NCI-H226 (cell line): ENCODE measurements at regions not wholly inside any gene's neighbourhood (a gene's known extent, or its start where the extent isn't known, plus 50 kb on each side); places are given as distances from the start of the nearest gene placed in this dataset.
A peak's percentile ranks its signal among the peaks of the same experiment; 100 is the strongest.
"Not testable (repeated sequence)": the region's sequence is repeated elsewhere in the genome, so short reads cannot be mapped to it uniquely, and the experiment has no call there.

Experiments
- DNase-seq: peaks from one replicate; pipeline ENCODE4 v3.0.0-alpha.2; 2015

DNA sequence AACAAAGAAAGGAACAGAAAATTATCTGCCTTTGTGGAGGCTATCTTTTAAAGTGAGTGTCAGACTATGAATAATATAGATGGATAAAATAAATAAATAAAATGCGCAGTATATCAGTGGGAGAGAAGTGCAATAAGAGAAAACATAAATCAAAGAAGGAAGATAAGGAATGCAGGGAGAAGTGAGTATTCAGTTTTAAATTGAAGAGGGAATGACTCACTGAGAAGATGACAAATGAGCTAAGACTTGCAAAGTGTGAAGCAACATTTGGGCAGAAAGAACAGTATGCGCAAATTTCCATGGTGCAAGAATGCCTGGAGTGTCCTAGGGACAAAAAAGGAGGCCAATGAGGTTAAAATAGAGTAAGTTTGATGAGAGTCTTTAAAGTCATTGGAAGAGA, 1300.1 kb upstream of the ALCAM start:
- peak; percentile 87 for DNase-seq

DNA sequence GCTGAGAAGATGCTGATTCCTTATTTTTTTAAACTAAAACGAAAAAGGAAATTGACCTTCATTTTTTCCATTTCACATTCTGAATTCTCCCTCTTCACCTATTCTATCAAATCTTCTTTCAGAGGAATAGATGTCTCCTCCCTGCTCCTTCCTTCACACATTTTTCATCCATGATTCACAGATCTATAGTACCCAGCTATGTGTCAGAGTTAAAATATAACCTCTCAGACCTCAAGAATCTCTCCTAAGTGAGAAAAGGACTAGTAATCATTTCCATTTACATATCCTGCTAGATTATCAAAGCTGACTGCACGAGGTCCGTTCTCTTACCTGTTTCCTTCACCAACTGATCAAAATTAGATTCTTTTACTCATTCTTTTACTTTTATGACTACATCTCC, 1297.6 kb upstream of the ALCAM start:
- peak; percentile 73 for DNase-seq

DNA sequence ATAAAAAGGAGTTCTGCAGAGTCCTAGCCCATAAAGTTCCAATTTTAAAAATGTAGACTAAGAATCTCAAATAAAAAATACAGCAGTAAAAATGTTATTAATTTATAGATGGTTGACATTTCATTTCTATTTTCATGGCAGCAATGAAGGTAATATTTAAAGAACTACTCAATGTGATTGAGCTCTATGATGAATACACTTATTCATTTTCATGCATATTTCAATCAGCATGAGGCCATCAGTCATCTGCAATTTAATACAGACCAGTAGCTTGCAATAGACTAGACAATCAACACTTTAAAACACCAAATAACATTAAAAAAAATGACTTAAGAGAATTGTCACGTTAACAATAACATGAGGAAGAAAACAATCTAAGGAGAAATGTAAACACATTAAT, 1295.8 kb upstream of the ALCAM start:
- no peak for DNase-seq

DNA sequence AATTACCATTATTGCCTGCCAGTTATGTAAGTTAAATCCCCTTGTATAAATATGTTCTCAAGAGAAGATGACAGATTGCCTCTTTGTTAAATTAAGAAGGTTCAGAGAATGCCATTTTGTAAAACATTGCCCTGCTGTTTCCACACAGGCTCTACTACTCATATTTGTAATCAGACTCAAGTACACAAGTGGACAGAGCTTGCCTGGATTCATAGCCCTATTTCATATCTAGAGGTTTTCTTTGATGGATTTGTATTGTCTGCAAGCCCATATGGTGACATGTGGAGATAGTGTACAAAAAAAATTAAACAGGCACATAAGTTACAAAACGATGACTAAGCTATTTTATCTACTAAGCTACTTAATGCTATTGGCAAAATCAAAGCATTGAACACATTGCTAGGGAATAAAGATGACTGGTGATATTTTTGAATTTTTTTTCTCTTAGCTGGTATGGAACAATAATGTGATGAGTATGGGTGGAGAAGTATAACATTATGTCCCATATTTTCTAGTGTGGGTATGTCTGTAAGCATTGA, 1286.6 kb upstream of the ALCAM start:
- peak; percentile 6 for DNase-seq

DNA sequence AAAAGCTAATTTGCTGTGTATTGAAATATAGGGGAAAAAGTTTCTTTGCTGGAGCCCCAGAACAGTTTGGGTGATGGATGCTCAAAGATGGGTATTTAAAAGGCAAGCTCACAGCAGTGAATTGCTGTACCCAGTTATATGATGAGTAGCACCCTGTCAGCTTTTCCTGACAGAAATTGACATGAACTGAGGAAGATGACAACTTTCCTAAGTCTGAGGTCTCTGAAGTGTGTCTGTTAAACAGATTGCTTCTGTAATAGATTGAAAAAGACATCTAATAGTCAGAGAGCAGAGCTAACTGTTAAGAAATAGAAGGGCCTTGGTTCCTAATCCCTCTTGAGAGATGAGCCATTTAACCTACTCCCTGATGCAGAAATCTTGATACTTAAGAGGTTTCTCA, 1278.0 kb upstream of the ALCAM start:
- no peak for DNase-seq

DNA sequence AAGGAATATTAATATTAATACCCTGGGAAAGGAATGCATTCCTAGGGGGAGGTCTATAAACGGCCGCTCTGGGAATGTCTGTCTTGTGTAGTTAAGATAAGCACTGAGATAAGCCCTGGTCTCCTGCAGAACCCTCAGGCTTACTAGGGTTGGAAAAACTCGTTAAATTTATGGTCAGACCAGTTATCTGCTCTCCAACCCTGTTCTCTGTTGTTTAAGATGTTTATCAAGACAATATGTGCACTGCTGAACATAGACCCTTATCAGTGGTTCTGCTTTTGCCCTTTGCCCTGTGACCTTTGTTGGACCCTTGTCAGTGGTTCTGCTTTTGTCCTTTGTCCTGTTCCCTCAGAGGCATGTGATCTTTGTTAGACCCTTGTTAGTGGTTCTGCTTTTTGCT, 1276.7 kb upstream of the ALCAM start:
- DNase-seq: not testable (repeated sequence)

DNA sequence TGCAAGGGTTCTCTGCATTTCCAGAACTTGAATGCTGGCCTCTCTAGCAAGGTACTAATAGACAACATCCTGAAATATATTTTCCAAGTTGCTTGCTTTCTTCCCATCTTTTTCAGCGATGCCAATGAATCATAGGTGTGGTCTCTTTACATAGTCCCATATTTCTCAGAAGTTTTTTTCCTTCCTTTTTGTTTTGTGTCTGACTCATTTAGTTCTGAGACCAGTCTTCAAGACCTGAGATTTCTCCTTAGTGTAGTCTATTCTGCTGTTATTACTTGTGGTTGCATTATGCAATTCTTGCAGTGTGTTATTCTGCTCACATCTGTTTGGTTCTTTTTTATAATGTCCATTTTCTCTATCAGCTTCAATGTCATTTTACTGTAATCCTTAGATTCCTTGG, 1265.0 kb upstream of the ALCAM start:
- peak; percentile 11 for DNase-seq

DNA sequence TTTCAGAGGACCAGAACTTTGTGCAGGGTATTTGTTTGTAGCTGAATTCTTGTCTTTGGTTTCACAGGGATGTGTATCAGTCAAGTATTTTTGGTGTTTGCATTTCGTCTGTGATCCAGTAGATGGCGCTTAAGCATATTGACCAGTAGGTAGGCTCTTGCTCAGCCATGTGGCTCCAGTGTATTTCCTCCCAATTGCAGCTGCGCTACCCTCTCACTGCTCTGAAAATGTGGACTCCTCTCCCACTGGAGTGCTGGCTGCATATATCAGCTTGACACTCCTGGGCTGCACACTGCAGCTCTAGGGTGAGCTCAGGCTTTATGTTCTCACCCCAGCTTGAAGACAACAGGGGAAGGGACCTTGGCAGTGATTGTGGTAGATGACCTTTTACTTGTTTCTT, 1264.3 kb upstream of the ALCAM start:
- DNase-seq: peak; percentile 35

DNA sequence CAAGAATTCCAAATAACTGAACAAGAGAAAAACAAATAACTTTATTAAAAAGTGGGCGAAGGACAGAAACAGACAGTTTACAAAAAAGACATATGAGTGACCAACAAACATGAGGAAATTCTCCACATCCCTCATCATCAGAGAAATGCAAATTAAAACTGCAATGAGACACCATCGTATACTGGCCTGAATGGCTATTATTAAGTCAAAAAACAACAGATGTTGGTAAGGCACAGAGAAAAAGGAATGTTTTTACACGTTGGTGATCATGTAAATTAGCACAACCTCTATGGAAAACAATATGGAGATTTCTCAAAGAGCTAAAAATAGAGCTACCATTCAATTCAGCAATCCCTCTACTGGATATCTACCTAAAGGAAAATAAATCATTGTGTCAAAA, 1260.4 kb upstream of the ALCAM start:
- no peak for DNase-seq

DNA sequence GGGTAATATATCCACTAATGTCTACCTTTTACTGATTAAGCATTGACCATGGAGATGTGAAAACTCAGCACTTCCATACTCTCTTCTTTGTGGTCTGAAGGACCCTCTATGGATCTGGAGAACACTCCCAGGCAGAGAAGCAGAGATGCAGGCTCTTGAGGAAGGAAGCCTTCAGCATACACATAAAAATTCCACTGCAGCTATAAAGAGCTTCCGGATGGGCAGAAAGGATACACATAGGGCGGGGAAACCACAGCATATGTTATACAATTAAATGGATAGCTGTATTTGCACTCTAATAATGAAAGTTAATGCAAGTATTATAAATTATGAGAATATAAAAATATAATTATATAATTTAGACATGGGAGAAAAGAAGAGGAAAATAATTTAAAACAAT, 1258.2 kb upstream of the ALCAM start:
- no peak for DNase-seq

DNA sequence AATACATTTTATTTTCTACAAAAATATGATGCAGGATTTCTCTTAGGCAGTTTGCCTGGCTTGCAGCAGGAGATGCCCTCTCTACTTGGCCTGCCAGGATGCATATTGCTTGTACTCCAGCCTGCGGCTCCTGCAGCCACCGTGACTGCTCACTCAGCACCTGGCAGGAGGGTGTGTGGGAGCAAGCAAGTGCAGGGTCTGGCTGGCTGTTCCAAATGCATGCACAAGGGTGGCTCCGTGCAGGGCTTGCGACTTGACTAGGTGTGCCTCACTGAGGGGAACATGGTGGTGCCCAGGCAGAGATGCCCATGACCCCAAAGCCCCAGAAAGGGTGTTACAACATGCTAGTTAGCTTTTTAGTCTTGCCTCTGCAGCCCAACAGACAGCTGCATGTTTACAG, 1240.2 kb upstream of the ALCAM start:
- no peak for DNase-seq

DNA sequence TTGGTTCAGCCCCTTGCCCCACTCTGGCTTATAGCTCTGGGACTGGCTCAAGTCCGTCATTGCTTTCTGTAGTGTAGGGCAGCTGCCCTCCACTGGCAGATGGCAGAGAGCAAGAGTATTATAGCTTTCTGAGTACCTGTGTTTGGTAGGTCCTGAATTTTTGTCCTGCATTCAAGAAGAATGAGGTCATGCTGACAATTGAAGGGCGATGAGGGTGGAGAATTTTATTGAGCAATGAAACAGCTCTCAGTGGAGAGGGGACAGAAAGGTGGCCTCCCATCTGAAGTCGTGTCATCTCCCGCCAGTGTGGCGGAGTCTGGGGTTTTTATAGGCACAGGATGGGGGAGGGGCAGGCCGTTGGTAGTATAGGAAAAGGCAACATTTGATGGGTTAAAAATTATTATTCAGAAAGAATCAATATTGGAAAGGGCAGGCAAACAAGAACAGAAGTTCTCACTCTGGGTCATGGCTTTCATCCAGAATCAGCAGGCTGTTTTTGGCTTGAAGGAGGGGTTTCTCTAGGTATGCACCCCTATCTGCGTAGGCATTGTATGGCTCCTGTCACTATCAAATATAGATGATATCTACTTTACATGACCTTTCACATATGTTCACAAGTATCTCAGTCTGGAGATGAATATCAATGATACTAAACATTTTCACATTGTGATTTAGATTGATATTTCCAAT, 1239.7 kb upstream of the ALCAM start:
- no peak for DNase-seq

DNA sequence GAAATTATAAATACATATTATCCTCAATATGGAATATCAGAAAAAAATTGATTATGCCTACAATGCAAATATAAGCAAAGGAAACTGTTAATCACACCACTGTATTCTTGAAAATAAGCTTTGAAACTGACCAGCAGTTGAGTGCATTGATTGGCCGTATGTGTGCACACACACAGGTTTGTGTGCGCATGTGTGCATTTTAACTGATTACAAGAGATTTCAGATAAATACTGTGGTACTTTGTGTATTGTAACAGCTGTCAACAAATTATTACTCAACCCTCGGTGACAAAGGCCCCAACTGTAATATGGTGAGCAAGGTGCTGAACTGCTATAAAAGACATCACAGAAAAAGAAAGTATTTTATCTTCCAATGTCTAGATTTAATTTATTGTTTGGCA, 1238.9 kb upstream of the ALCAM start:
- no peak for DNase-seq

DNA sequence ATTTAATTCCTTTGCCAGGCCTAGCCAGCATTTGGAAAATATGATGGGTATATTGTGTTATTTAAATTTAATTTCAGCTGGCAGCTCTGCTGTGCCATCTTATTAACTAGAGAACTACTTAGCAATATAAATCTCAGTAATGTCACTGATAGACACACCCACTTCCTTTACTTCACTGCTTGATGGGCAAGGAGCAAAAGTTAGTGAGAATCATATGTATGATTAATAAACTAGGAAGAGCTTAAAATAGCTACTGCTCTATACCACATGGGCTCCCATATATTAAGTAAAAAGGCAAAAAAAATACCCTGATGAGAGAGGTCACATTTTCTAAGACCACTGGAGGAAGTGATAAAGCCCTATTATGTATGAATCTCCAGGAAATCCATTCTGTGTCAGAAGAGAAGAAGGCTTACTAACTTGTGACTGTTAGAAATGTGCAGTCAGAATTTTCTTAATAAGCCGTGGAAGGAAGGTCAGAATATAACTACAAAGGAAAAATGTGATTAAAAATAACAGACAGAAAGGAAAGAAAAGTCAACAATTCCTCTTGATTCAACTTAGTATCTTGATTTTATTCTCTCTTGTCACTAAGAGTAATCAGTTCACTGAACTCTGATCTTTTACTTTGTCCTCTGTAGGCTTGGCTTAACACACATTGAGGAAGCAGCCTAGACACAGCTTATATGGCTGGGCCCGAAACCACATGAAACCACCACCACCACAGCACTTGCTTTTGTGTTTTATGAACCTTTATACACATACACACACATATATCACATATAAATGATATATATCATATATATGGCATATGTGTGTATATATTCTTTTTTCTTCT, 1233.9 kb upstream of the ALCAM start:
- DNase-seq: no peak

DNA sequence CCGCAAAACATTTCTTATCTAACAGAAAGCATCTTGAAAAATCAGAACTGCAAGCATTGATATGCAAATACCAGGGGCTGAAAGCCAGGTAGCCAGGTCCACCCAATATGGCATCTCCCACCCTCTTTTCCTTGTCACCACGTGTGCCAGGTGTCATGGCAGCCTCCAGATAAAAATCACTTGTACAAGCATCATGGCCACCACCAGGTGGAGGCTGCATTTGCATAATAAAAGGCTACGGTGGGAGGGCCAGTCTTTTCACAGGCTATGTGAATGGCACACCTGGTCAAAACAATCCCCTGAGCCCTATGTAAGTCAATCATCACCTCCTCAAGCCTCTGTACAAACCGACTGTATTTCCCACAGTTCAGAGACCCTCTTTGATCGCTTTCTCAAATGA, 1233.1 kb upstream of the ALCAM start:
- no peak for DNase-seq

DNA sequence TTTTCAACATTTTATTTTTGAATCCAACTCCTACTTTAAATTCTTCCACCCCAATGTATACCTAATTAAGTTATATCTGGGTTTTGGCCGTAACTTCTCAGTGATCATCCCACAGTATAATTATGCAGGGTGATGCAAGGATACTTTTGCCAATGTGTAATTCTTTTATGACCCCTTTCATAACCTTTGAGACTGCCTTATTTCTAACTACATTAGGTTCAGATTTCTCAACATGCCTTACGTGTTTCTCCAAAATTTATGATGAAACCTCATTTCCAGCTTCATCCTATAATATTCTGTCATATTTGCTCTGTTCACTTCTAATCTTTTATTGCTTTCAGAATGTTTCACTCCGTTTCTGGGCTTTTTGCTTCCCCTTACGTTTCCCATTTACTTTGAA, 1229.6 kb upstream of the ALCAM start:
- DNase-seq: no peak

DNA sequence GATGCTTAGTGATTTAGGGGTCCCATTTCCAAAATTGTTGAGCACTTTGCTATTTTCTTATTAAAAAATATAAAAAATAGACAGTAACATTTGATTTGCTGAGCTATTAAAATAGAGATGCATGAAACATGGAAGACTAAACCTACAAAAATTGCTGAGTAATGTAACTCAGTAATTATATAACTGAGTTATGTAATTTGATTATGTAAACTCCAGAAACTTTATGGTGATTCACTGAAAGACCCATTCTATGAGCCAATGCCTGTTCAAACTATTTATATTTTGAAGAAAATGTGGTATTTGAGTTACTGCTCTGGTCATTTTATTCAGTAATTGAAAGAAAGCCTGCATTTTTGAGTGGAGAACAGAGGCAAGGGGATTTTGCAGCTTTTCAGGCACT, 1221.5 kb upstream of the ALCAM start:
- DNase-seq: no peak

DNA sequence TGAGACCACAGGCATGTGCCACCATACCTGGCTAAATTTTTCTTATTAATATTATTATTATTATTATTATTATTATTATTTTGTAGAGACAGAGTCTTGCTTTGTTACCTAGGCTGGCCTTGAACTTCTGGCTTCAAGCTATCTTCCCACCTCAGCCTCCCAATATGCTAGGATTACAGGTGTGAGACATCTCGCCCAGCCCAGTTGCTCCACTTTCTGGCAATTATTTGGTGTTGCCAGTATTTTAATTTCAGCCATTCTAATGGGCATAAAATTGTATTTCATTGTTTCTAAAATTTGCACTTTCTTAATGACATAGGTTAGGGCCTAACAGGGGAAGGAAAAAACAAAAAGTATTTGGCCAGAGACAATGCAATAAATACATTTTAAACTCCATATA, 1217.6 kb upstream of the ALCAM start:
- no peak for DNase-seq

DNA sequence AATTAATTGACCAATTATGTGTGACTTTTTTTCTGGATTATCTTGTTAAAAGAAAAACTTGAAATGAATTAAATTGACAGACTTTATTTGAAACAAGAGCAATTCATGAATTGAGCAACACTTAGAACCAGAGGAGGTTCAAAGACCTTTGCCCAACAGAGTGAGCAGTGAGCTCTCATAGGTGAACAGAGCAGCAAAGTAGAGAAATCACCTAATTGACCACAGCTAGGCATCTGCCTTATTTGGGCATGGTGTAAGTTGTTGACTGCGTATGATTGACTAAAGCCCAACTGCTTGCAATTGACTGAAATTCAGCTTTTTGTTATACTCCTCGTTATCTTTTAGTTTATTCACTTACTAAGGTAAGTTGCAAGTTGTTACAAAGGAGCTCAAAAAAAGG, 1216.0 kb upstream of the ALCAM start:
- DNase-seq: no peak

DNA sequence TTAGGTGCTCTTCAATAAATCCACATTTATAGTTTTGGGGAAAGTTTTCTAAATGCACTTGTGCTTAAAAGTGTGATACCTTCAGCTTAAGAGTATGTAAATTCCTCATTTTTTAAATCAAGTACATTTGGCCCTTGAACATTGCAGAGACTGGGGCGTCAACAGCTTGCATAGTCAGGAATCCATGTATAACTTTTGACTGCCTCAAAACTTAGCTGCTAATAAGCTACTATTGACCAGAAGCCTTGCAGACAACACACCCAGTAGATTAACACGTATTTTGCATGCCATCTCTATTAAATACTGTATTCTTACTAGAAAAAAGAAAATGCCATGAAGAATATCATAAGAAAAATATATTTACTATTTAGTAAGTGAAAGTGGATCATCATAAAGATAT, 1211.8 kb upstream of the ALCAM start:
- no peak for DNase-seq

DNA sequence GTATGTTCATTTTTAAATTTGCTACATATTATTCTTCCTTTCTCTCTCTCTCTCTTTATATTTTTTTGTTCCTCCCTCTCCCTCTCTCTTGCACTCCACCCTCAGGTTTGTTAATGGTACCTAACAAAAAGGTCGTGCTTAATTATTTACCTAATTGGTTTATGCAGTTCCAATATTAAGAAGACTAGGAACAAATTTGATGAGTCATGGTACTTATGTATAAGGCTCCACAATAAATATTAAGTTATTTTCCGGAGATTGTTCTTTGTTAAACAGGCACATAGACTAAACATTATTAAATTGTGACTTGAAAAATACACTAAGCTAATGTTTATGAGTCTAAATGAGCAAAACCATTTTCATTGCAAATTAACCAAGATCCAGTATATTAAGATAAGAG, 1200.8 kb upstream of the ALCAM start:
- DNase-seq: no peak

DNA sequence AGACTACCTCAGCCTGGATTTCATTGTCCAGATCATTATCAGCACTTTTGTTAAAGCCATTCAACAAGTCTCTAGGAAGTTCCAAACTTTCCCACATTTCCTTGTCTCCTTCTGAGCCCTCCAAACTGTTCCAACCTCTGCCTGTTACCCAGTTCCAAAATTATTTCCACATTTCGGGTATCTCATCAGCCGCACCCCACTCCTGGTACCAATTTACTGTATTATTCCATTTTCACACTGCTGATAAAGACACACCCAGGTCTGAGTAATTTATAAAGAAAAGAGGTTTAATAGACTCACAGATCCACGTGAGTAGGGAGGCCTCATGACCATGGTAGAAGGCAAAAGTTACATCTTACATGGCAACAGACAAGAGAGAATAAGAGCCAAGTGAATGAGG, 1198.3 kb upstream of the ALCAM start:
- no peak for DNase-seq

DNA sequence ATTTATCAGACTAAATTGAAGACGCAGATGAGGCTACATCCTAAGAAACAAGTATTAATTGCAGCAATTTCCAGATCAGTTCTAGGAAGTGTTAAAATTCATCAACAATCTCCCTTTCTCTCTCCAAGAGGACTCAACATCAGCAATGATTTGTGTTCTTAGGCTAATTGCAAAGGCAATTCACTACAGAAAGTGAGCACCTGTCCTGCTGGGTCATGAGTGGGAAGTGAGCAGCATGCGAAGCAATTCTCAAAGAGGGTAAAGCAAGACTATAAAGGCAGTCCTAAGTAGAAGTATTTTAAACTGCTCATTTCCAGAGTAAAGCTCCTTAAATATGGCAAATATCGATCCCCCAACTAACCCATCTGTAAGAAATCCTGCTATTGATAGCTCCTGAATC, 1191.0 kb upstream of the ALCAM start:
- no peak for DNase-seq

DNA sequence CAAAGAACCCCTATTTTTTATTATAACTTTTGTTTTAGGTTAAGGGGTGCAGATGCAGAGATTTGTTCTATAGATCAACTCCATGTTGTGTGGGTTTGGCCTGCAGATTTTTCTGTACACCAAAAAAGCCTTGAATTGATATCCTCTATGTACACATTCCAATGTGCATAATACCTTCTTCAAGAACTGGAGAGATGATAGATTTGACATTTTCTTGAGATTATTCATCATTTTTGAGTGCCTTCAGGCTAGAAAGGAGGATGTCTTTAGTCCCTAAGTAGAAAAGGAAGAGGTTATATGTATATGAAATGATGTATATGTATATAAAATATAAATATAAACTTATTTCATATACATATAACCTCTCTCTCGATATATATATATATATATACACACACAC, 1190.0 kb upstream of the ALCAM start:
- DNase-seq: no peak

DNA sequence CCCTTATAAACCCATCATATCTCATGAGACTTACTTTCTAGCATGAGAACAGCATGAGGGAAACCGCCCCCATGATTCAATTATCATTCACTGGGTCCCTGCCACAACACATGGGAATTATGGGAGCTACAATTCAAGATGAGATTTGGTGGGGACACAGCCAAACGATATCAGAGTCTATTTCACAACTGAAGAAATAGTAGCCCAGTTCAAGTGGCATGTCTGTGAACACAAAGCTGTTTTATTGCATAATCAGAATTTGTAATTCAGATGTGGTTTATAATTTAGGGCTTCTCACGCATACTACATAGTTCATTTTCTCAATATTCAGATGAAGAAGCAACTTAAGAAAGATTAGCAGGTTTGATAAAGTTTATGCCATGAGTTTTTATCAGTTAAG, 1188.0 kb upstream of the ALCAM start:
- no peak for DNase-seq
